ENCODE measurements at regions not wholly inside any gene's neighbourhood (a gene's known extent, or its start where the extent isn't known, plus 50 kb on each side); places are given as distances from the start of the nearest gene placed in this dataset.

DNA sequence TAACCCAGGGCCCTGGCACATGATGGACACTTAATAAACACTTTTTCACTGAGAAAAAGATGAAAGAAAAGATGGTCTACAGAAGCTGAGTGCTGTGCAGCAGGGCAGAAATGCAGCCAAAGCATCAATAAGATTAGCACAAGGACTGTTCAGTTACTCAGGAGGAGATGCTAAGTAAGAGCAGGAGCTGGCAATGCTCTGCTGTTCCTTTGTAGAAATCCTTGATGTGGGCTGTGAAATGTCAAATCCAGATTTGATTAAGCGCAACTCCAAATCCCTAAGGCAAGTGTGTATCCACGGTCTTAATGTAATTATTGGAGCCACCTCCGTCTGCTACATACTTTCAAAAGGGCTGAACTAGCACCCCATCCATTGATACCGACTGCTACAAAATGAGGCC is 151.8 kb upstream of the BTG1 start:
- DNase-seq = no peak

DNA sequence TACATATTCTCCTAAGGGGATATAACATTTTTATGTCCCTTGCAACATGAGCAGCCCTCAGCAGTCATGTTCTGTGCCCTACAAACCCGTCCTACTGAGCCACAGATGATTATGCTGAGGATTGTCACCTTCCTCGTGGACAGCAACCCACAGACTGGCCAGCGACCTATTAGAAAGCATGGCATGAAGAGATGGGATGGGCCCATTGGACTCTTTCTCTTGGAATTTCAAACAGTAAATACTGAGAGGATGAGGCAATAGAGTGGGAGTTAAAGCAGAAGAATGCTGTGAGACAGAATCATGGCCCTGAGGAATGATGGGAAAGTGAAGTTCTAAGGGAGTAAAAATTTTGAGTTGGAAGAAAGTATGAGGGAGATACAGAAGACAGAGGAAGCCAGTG is 149.9 kb upstream of the BTG1 start:
- no peak for DNase-seq

DNA sequence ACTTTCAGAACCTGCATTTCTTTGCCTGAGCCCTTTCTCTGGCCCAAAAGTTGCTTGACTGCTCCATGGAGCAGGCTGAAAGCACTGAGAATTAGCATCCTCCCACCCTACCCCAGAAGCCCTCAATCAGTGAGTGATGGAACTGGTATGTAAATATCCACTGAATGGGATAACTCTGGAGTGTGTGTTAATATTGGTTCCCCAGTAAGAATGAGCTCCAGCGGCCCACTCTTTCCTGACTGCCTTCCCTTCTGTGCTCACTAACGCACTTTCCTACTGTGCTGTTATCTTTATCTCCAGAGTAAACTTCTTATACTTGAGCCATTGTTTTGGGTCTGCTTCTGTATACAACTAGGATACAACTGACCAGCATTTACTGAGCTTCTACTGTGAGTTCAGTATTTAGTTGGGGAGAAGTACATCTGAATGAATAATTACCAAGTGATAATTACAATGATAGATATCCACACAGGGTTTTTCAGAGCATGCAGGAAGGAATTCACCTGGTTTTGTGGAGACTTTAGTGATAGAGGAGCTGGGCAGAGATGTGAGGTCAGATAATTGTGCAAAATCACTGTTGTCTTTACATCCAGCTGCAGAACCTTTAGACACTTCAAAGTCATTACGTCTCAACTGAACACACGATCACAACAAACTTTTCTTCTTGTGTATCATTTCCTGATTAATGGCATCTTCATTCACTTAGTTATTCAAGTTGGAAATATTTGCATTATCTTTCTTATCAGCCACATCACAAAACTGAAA is 149.2 kb upstream of the BTG1 start:
- no peak for DNase-seq

DNA sequence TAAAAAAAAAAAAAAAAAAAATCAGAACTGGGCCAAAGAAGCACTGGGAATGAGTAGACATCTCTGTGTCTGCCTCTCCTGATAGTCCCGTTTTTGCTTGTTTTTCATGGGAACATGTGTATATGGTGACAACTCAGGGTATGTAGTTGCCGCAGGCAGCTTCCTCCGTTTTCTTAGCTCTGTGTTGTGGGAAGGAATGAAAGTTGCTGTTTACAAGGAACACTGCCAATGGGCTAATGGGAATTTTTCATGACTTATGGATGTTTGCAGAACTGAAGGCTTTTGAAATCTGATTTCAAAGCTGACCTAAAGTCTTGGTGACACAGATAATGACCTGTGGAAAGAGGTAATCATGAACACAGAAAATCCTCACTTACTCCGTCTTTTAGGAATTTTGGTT is 146.4 kb upstream of the BTG1 start:
- DNase-seq = no peak

DNA sequence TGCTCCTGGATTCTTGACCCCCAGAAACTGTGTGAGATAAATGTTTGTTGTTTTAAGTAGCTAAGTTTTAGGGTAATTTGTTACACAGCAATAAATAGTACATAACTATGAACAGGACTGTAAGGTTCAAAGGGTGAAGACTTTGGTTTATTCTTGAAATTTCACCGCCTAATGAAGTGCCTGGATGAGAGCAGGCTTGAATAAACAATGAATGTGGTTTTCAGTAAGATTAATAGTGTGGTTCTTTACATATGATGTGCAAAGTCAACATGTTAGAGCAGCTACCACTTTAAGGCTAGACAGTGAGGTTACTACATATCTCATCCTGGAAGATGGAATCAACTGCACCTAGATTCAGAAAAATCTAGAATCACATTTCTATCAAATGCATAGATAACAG is 145.2 kb upstream of the BTG1 start:
- DNase-seq = no peak

DNA sequence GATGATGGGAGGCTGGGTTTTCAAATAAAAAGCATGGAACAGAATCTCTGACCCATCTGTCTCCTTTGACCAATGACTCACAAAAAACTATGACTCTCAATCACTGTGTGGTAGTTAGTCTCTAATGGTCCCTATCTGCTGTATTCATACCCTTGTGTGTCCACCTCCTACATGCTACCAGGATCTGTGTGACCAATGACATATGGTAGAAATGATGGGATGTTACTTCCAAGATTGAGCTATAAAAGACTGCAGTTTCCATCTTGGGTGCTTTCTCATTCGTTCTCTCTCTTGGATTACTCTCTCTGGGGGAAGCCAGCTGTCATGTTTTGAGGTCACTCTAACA is 144.7 kb upstream of the BTG1 start:
- no peak for DNase-seq

DNA sequence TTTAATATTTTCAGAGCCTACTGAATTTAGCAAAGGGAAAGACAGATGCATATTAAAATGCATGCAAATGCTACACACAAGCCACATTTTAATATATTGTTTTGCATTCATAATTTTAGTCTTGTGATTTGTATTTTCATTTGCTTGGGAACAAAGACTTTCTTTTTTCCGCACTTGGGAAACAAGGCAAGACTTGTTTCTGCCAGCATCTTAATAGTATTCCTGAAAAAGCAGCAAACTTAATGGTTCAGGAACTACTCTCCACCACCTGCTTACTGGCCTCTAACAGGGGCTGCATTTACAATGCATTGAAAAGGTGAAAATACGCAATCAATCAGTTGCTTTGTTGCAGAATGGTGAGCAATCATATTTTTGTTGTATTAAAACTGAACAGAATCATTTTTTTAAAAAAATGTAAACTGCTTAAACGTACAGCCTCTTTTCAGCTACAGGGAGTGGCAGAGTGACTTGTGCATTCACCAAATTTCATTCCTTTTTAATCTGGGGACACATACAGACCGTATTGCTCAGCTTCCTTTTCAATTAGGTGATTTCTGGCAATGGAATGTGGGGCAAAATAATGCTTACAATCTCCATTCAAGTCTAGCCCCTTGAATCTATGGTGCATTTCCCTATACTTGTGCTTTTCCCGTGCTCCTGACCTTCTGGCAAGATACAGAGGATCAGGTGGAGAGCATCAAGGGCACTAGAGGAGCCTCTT is 144.1 kb upstream of the BTG1 start:
- no peak for DNase-seq

DNA sequence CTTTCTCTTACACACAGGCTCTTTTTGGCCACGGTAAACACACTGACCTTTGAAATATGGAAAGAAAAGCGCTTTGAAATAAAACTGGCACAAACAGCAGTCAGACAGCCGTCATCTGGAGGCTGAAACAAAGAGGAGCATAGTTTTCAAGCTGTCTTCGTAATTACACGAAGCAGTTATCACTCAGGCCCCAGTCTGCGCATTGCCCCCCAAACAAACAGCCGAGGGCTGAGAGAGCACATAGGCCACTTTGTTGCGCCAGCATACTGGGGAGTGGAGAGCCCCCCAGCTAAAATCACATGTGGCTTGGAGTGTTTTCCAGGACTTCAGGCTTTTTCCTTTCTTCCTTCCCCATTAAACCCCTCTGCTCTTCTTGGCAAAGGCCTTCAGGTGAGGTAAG is 142.9 kb upstream of the BTG1 start:
- DNase-seq = no peak

DNA sequence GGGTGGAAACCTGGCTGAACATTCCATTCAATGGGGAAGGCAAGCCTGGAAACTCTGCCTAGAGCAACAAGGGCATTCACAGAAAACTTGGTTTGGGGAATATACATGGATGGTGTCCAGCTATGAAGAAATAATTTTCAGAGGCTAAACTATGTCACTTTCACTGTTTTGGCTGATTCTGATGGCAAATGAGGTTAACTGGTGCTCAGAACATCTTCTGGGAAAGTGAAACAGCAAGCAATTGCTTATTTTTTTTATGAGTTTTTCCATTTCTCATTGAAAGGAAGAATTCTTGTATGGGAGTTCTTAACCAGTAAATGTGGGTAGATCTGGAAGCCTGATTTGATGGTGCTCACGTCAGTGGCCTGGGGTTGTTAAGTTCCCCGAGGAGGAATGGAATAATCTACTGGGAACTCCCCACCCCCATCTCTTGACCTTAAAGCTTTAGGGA is 132.8 kb upstream of the BTG1 start:
- no peak for DNase-seq

DNA sequence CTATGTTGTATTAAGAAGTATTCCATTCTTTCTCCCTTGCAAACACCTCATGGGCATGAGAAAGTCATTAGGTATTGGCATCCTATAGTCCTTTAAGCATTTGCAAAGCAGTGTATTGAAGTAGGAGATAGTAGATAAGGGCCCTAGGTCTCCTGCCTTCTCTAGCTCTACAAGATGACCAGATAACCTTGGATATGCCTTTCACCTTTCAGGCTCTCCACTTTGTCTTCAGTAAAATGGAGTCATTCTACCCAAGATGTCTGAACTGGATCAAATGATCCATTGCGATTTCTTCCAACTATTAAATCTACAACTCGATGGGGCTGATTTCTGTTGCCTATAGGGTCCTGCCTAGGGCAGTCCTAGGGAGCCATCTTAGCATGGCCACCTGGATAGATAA is 132.1 kb upstream of the BTG1 start:
- no peak for DNase-seq

DNA sequence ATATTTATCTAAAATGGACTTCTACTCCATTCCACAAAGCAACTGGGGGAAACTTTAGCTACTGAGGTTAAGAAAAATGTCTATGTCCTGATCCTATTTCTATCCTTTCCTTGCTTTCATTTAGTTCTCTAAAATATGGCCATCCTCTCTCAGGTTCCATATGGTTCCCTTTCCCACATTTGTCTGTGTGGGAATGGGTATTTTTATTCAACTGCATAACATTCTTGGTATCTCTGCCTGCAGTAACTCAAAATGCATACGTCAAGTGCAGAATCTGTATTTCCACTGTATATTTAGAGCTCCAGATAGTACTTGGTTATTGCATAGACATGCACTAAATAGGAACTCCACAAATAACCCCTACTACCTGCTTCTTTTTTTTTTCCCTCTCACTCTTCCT is 130.6 kb upstream of the BTG1 start:
- no peak for DNase-seq

DNA sequence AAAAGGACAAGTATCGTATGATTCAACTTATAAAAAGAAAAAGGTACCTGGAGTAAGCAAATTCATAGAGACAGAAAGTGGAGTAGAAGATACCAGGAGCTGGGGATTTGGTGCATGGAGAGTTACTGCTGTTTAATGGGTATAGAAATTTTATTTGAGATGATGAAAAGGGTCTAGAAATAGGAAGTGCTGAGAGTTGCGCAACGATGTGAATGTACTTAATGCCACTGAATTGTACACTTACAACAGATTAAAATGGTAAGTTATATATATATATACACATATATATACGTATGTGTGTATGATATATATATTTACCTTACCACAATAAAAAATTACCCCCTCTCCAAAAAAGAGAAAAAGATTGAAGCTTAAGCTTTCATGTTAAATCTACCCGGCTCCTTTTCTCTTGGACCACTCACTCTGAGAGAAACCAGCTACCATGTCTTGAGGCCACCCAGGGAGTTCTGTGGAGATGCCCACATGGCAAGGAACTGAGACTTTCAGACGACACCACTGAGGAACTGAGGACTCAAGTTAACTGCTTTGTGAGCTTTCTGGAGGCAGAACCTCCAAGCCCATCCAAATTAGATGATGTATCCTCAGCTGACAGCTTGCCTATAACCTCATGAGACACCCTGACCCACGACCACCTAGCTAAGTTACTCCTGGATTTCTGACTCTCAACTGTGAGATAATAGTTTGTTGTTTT is 130.0 kb upstream of the BTG1 start:
- no peak for DNase-seq

DNA sequence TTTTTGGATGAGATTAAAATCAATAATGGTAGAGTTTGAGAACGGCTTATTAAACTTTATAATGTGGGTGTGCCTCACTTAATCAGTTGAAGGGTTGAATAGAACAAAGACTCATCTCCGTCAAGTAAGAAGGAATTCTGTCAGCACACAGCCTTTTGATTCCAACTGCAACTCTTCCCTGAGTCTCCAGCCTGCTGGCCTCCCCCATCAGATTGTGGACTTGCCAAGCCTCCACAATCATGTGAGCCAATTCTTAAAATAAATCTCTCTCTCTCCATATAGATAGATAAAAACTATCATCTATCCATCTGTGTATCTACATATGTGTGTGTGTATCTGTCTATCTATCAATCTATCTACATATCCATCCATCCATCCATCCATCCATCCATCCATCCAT is 127.4 kb upstream of the BTG1 start:
- DNase-seq = no peak

DNA sequence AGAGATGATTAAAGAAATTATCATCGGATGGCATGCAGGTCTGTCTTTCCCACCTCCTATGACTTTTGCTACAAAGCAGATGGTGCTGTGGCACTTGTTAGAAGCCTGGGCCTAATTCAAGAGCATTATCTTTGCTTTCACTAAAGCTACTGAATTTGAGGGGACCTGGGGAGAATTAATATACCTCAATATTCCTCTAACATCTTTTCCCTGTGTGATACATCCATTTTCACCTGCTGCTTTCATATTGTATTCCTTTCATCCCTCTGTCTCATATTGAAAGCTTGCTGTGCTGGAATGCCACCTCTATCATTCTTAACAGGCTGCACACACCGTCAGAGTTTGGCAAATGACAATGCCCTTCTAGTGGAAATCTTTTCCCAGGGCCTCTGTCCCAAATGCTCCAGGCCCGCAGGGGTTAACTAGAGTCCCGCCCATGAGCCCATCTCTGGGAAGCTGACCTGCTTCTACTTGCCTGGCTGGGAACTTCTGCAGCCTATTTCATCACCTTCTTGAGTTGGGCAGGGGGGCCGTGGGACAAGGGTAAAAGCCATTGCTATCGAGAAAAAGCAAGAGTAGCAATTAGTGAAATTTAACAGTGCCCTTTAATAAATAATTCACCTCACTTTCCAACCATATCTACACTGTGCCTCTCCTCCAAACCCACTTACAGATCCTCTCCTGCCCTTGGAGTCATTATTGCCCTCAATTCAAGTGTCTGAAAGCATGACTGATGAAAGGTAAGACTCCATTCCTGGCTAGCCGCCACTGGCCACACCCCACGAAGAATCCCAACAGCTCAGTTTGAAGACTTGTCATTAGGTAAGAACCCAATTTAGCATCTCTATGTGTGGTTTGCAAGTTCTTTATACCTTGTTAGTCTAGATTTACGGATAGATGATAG is 126.7 kb upstream of the BTG1 start:
- no peak for DNase-seq

DNA sequence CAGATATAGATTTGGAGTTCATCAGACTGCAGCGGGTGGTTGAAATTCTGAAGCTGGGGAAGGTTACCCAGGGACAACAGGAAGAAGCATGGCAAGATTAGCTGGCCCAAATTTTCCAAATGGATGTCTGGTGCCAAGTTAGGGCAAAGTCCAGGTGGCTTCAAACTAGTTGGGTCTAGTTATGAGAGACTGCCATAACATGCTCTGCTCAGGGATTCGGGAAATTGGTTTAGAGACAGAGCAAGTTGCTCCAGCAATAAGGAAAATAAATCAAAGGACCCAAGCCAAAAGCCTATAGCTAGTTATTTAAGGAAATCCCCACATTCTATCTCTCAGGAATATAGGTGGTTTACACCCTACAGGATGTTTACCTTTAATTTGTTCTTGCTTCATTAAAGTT is 125.7 kb upstream of the BTG1 start:
- DNase-seq = no peak

DNA sequence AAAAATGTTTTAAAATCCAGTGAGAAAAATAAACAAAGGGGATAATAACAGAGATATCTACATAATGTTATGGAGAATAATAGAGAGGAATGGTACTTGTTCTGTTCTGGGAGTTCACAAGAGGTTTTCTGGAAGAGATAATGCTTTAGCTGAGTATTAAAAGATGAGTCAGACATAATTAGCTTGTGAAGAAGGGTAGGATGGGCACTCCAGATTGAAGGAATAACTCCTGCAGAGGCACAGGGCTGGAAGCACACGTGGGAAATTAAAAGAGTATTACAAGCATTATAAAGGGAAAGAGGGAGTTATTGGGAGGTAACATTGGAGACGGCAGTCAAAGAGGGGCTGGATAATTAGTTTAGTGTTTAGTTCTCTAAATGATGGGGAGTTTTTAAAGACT is 124.9 kb upstream of the BTG1 start:
- no peak for DNase-seq

DNA sequence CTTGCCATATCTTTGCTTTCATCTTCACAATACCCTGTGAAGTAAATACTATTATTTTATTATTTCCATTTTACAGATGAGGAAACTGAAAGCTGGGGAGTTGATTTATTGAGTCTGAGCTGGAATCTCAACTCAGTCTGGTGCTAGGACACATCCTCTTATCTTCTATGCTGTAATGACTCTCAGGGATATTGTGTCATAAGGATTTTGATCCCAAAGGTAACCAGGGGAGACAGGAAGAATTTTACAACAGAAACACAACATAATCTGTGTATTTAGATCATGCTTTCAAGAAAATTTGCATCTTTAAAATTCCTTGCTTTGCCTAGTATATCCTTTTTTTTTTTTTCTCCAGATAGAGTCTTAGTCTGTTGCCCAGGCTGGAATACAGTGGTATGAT is 123.3 kb upstream of the BTG1 start:
- DNase-seq = no peak

DNA sequence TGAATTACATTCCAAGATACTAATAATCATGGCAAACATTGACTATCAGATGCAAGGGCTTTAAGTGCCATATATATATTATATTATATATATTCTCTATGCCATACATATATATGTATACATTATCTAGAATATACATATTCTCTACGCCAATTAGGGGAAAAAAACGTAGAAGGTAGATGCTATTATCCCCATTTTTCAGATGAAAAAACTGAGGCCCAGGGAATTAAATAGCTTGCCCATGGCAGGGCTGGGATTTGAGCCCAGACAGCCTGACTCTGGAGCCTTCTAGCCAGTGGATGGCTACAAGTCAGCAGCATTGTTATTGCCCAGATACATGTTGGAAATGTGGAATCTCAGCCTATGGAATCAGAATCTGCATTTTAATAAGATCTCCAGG is 116.0 kb upstream of the BTG1 start:
- DNase-seq = no peak

DNA sequence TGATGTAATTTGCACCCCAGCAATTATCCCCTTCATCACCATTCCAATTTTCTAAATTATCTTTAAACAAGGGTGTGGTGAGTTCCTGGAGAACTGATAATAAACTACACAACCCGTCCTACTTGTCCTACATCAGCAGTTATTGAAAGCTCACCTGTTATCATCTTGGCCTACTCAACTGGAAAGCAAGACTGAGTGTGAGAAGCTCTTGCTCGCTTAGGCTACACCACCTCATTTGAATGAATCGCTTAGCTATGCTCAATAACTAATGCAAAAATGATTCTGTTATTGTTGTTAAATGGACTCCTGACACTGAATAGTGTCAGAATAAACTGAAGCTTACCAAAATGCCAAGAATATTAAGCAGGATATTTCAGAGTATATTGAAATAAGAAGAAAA is 115.4 kb upstream of the BTG1 start:
- DNase-seq = no peak

DNA sequence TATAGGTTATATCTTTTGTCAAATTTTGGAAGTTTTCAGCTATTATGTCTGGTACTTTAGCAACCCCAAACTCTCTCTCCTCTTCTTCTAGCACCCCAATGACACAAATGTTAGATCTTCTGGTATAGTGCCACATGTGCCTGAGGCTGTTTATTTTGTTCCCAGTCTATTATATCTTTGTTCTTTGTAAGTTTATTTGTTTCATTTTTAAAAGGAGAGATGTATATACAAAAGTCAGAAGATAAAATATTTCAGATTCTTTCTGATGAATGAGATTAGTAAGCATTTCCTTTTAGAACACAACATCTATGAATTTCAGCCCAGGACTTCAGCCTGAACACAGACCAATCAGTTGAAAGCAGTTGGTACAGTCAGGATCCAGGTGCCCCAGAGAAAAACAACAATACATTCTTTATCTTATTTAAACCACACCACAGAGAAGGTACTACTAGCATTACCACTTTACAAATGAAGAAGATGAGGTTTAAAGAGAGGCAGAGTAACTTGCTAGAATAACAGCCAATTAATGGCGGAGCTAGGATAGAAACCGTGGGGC is 114.1 kb upstream of the BTG1 start:
- no peak for DNase-seq

DNA sequence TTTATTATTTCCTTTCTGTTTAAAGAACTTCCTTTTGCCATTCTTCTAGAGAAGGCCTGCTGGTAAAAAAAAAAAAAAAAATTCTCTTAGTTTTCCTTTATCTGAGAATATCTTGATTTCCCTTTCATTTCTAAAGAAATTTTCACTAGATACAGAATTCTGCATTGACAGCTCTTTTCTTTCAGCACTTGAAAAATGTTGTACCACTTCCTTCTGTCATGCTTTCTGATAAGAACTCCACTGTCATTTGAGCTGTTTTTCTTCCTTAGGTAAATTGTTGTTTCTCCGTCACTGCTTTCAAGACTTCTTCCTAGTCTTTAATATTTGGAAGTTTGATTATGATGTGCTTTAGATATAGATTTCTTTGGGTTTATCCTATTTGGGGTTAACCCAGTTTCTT is 113.6 kb upstream of the BTG1 start:
- no peak for DNase-seq

DNA sequence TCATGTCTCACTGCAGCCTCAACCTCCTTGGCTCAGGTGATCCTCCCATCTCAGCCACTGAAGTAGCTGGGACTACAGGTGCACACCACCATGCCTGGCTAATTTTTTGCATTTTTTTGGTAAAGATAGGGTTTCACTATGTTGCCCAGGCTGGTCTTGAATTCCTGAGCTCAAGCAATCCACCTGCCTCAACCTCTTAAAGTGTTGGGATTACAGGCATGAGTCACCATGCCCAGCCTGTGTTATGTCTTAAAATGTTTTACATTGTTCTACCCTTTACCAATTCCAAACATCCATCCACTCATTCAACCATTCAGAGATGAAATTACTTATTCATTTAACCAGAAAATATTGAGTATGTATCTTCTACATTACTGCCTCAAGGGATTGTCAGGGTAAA is 111.6 kb upstream of the BTG1 start:
- DNase-seq = no peak

DNA sequence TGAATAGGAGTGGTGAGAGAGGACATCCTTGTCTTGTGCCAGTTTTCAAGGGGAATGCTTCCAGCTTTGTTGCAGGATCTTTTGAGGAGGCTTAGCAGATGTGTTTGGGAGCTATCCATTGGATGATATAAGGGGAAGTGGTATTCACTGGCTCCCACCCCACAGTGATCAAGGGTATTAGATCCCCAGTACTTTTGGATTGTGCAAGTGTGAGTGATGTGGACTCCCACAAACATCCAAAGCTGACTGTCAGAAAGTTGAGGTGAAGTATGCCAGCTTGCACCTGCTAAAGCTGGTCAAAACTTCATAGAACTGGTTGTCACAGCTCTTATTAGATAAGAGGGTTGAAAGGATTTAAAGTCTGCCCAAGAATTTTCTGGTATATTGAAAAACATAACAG is 110.1 kb upstream of the BTG1 start:
- no peak for DNase-seq
